DMS53 treated with DMSO at 0.1 percent for 48 hours (cell line): ENCODE measurements at regions not wholly inside any gene's neighbourhood (a gene's known extent, or its start where the extent isn't known, plus 50 kb on each side); places are given as distances from the start of the nearest gene placed in this dataset.

ENCODE experiments used
- DNase-seq: peaks from one replicate; lab custom pipeline; 2025; ENCODE audit not compliant: unreplicated experiment; lab: John Stamatoyannopoulos, UW

- no peak for DNase-seq
Measured at GRCh38 chr1:68950036-68950435, 453.2 kb upstream of the DEPDC1 start.

DNA sequence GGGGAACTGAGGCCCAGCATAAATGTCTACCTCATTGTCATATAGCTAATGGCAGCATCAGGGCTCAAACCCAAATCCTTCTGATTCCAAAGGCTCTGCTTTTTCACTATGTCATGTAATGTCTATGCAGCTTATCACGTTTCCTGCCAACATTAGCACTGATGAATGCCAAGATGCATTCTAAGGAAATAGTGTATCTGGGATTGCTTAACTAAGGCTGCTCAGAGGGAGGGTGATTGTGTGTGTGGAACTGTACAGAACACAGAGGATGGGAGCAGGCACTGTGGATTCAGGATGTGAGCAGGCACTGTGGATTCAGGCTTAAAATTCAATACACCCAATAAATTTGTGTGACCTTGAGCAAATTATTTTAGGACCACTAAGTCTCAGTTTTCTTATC is 456.4 kb upstream of the DEPDC1 start:
- DNase-seq = no peak

DNA sequence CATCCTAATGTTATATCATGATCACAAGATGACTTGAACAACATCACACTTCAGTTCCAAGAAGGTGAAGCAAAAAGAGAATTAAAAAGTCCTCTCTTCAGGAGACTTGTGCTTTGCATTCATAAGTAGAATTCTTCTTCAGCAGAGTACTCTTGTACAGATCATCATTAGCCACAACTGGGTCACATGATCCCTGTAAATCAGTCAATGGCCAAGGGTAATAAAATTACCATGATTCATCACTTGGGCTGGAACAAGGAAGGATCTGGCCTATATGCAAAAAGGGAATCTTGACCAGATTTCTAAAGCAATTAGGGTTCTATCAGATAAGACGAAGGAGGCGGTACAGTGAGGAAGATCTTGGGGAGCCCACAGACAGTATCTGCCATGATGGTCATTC is 458.0 kb upstream of the DEPDC1 start:
- peak; percentile 49 for DNase-seq

DNA sequence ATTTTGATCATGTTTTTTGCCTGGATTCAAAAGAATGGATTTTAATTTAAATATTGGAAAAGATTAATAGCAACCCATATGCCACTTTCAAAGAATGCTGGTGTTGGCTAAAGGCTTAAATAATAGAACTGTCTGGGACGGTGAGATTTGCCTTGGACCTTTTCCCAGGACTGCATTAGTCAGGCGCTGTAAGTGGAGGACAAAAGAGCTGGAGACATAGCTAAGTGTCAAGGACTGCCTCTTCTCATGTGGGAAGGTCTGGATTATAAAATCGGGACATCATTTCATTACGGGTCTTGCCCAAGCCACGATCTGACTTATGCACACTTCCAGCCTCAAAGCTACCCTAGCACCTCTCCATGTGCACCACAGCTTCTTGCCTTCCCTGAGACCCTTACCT is 458.5 kb upstream of the DEPDC1 start:
- no peak for DNase-seq

DNA sequence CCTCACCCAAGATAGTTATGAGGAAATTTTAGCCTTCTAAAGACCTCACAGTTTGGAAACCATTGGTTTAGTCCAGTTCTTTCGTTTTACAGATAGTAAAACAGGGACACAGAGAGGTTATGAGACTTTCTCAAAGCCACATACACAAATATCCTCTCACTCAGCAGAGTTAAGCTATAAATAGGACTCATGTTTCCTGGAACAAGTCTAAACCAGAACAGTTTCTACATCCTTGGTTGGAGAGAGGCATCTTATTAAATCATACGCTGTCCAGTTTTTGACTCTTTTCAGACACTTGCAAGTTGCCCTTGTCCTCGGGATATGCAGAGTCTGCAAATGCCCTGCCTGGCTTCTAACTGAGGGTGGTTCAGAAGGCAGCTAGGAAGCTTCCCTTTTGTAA is 462.1 kb upstream of the DEPDC1 start:
- no peak for DNase-seq

DNA sequence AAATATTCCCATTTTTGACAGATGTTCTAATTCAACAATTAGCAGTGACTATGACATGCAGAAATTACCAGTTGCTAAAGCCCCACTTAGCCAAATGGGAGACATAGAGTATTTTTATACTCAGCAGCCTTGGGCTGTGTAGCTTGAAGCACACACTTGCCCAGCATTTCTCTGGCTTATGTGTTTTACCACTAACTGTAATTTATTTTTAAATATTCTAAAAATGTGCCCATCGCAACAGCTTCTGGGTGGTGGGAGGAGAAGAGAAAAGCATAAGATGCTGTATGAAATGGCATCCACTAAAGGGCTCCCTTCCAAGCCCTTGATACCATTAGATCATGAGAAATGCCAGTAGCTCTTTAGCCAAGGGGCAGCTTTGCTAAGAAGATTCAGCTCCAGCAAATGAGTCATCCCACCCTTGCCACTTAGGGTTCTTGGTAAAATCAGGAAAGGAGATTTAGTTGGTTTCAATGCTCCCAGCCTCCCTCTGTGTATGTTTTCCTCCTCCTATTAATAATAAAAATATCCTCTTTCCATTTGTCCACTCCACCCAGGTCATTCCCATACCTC is 462.7 kb upstream of the DEPDC1 start:
- DNase-seq = no peak

DNA sequence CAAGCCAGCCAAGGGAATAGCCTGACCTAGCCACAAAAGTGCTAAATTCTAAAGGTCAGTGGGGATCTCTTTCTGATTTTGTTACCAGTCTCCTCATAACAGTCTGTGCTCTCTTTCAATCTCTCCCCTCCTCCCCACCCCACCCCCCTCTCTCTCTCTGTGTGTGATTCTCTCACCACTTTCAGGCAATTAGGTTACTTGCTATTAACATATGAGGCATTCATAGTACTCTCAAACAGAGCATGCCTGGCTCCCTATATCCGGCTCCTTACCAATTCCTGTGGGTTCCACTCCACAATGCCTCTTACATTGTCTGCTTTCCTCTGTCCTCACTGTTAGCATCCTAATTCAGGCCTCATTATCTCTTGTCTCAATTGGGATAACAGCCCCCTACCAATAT is 464.3 kb upstream of the DEPDC1 start:
- no peak for DNase-seq

GRCh38 chr1:68963353-68963752 is 466.5 kb upstream of the DEPDC1 start:
- no peak for DNase-seq

DNA sequence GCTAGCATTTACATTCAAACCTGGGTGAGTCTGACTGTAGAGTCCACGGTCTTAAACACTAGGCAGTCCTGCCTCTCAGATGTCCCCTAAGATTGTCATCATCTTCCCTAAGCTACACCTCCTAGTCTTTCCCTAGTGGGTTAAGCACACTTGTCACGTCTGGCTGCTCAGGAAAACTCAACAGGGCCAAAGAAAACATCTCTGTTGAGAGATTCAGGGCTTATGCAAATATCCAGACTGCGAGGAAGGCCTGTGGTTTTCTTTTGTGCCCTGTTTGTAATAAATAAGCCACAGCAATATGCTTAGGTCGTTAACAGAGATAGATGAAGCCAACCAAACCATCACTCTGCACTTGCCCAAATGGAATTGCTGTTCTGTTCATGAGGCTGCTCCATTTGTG is 472.6 kb upstream of the DEPDC1 start:
- peak; percentile 29 for DNase-seq

- no peak for DNase-seq
Measured at GRCh38 chr1:68970571-68970970, 473.7 kb upstream of the DEPDC1 start.

GRCh38 chr1:68973459-68974244 is 476.8 kb upstream of the DEPDC1 start:
- DNase-seq = no peak

GRCh38 chr1:68974447-68974846 is 477.6 kb upstream of the DEPDC1 start:
- DNase-seq = no peak

GRCh38 chr1:68975212-68975933 is 478.5 kb upstream of the DEPDC1 start:
- no peak for DNase-seq

DNA sequence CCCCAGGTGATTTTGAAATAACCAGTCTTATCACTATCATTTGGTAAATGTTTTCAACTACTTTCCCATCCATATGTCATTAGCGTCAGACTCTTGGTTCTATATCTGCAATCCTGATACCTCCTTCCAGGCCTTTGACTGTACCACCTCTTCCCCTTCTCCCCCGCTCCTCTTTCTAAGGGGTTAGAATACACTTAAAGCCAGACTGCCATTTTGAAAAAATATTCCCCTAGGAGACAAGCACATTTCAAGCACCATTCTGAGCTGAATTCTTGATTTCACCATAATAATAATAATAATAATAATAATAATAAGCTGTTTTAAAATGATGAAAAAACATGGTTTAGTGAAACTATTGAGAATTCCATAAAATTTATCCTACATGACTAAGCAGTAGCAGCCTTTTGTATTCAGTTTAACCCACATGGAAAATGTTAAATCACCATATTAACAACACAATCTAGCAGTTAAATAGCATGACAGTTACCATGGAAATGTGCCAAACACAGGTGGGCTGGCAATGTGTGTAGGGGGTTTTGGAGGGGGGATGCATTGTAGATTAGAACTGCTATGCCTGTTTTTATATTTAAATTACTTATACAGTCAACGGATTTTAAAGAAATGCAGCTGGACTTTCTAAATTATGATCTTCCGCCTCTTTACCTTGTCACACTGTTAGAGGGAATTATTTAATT is 480.2 kb upstream of the DEPDC1 start:
- DNase-seq = no peak

DNA sequence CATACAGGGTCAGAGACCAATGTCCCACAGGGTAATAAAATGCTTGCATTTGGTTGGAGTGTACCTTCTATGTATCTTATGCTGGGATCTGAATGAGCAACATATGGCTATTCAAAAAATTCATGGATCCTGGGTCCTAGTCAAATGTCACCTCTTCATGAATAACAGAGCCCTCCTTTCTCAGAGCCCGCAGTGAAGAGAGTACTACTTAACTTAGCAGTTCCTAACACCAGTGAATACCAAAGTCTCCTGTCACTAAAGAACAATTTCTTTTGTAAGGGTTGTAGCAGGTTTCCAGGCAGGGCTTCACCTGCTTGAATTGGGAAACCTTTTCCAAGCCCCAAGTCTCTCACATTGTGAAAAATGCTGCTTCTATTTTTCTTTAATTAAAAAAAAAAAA is 483.0 kb upstream of the DEPDC1 start:
- DNase-seq = no peak

DNA sequence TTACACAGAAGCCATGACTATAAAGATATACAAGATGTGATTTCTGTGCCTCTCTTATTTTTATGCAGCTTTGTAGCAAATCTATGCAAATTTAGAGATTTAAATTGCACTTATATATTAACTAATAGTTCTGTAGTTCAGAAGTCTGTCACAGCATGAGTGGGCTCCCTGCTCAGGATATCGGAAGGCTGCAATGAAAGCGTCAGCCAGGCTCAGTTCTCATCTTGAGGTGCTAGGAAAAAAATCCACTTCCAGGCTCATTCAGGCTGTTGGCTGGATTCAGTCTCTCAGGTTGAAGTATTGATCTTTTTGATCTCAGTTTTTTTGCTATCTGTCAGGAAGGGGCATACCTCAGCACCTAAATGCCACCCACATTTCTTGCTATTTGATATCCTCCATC is 487.4 kb upstream of the DEPDC1 start:
- no peak for DNase-seq

DNA sequence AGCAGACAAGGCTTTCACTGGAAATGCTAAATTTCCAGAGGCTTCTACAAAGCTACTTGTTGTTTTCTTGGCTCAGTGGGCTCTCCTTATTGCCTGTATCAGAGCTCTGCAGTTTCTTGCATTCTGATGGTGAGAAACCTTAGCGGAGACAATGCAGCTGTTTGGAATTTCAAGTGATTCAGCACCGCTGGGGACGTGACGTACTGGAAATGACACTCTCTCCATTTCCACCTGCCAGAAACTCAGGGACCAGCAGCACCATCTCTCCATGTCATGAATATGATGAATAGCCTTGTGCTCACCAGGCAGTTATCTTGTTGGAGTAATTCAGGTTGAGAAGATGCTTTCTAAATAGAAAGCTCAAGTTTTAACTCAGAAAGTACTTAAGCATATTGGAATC is 497.2 kb upstream of the DEPDC1 start:
- no peak for DNase-seq

DNA sequence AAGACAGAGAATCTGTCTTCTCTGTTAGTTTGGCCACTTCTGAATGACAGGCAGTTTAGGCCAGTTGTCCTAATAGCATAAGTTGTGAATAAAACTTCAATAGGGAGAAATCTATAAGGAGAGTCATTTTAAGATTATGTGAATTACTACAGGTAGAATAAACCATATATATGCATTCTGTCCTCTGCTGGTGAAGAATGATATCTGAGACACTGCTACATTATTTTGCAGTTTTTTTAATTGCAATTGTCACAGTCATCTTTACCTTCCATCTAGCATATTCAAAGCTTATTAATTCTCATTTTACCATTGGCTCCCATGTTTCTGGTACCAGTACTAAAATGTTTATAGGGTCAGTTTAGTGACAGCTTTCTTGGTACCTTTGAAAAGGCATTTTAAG is 519.6 kb upstream of the DEPDC1 start:
- no peak for DNase-seq

- no peak for DNase-seq
Measured at GRCh38 chr1:69029649-69030048, 532.8 kb upstream of the DEPDC1 start.

GRCh38 chr1:69038379-69038778 is 529.3 kb upstream of the LRRC7 start:
- no peak for DNase-seq

GRCh38 chr1:69045572-69045971 is 522.1 kb upstream of the LRRC7 start:
- DNase-seq = no peak

- DNase-seq = no peak
Measured at GRCh38 chr1:69055194-69055593, 512.5 kb upstream of the LRRC7 start.
